ENCODE measurements at regions not wholly inside any gene's neighbourhood (a gene's known extent, or its start where the extent isn't known, plus 50 kb on each side); places are given as distances from the start of the nearest gene placed in this dataset.

DNA sequence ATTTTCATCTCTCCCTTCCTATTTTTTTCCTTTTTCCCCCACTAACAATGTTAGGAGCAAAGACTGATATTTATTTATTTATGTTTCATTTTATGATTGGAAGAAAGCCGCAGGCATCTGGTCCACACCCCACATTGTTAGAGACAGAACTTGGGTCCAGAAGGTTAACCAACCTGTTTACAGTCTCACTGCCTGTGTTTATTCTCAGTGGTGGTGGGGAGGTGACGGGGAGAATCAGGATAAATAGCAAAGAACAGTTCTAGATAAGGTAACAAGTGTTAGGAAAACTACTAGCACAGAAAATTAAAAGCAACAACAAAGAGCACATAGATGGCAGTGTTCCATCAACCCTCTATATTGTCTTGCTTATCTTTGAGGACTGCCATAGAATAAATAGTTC, 301.7 kb upstream of the DIPK2B start:
- TF ChIP-seq, protein P1, sequence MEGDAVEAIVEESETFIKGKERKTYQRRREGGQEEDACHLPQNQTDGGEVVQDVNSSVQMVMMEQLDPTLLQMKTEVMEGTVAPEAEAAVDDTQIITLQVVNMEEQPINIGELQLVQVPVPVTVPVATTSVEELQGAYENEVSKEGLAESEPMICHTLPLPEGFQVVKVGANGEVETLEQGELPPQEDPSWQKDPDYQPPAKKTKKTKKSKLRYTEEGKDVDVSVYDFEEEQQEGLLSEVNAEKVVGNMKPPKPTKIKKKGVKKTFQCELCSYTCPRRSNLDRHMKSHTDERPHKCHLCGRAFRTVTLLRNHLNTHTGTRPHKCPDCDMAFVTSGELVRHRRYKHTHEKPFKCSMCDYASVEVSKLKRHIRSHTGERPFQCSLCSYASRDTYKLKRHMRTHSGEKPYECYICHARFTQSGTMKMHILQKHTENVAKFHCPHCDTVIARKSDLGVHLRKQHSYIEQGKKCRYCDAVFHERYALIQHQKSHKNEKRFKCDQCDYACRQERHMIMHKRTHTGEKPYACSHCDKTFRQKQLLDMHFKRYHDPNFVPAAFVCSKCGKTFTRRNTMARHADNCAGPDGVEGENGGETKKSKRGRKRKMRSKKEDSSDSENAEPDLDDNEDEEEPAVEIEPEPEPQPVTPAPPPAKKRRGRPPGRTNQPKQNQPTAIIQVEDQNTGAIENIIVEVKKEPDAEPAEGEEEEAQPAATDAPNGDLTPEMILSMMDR (IDR thresholded peaks at IDR 0.05): no peak
- no peak for TF ChIP-seq POLR2A (IDR thresholded peaks at IDR 0.05)
